ENCODE measurements at regions not wholly inside any gene's neighbourhood (a gene's known extent, or its start where the extent isn't known, plus 50 kb on each side); places are given as distances from the start of the nearest gene placed in this dataset.

GRCh38 chr15:66919421-66919820 is 146.0 kb upstream of the SMAD3 start:
- no peak overlapping the region for H3K9ac ChIP-seq (ENCODE audit: insufficient read depth in 1 of 2, low read length in 2 of 2)
- 58 to 74% methylated on average over 8 of the region's 8 CpGs for WGBS, 2 donors

GRCh38 chr15:66921319-66921915 is 144.0 kb upstream of the SMAD3 start:
- H3K27me3 ChIP-seq (ENCODE audit: control insufficient read depth in 3 of 3, insufficient read depth in 3 of 3, low read length in 2 of 3): no peaks in the 10 kb centered on the region
- no peak for TF ChIP-seq CTCF (IDR thresholded peaks at IDR 0.05; ENCODE audit: control extremely low read depth, extremely low read depth)
- peak; percentile 41 to 47 (median 43) for DNase-seq
- no peak overlapping the region for H3K4me3 ChIP-seq
- peaks cover 0 to 8% (median 2%) of the 10 kb centered on the region in 4 donors for H3K9me3 ChIP-seq (ENCODE audit: control insufficient read depth in 4 of 4, insufficient read depth in 3 of 4, low read length in 3 of 4)
- H3K27ac ChIP-seq (ENCODE audit: low read depth in 1 of 2, low read length in 1 of 2): no peak overlapping the region
- no peak overlapping the region for H3K9ac ChIP-seq (ENCODE audit: insufficient read depth in 1 of 2, low read length in 2 of 2)
- 14 to 26% methylated on average over 6 of the region's 6 CpGs for WGBS, 2 donors
- ATAC-seq (ENCODE audit: insufficient read depth, low FRiP score): no peak
- no peaks in the 10 kb centered on the region for H3K36me3 ChIP-seq (ENCODE audit: control insufficient read depth in 4 of 4, insufficient read depth in 4 of 4, low read length in 4 of 4)
- peaks cover 0 to 8% (median 0%) of the 10 kb centered on the region in 5 donors for H3K4me1 ChIP-seq (ENCODE audit: control insufficient read depth in 5 of 5, insufficient read depth in 5 of 5, low read length in 5 of 5)

More at GRCh38 chr15:66919421-66919820, 146.0 kb upstream of the SMAD3 start:
- Histone ChIP-seq H3K4me1 (ENCODE audit: control insufficient read depth in 5 of 5, insufficient read depth in 5 of 5, low read length in 5 of 5) (peaks cover 0 to 8% (median 0%) of the 10 kb centered on the region in 5 donors), H3K27ac (ENCODE audit: low read depth in 1 of 2, low read length in 1 of 2) (no peak overlapping the region), H3K27me3 (ENCODE audit: control insufficient read depth in 3 of 3, insufficient read depth in 3 of 3, low read length in 2 of 3) (no peaks in the 10 kb centered on the region), H3K4me3 (no peak overlapping the region), H3K9me3 (ENCODE audit: control insufficient read depth in 4 of 4, insufficient read depth in 3 of 4, low read length in 3 of 4) (peaks cover 0 to 8% (median 2%) of the 10 kb centered on the region in 4 donors), H3K36me3 (ENCODE audit: control insufficient read depth in 4 of 4, insufficient read depth in 4 of 4, low read length in 4 of 4) (no peaks in the 10 kb centered on the region)
- DNase-seq (peak; percentile 41 to 65 (median 43)), ATAC-seq (ENCODE audit: insufficient read depth, low FRiP score) (peak; percentile 39)
- no peak for TF ChIP-seq CTCF (IDR thresholded peaks at IDR 0.05; ENCODE audit: control extremely low read depth, extremely low read depth)

GRCh38 chr15:66922608-66923007 is 142.8 kb upstream of the SMAD3 start:
- no peak overlapping the region for H3K4me3 ChIP-seq
- H3K27me3 ChIP-seq (ENCODE audit: control insufficient read depth in 3 of 3, insufficient read depth in 3 of 3, low read length in 2 of 3): no peaks in the 10 kb centered on the region
- no peak overlapping the region for H3K9ac ChIP-seq (ENCODE audit: insufficient read depth in 1 of 2, low read length in 2 of 2)
- H3K36me3 ChIP-seq (ENCODE audit: control insufficient read depth in 4 of 4, insufficient read depth in 4 of 4, low read length in 4 of 4): no peaks in the 10 kb centered on the region
- ATAC-seq (ENCODE audit: insufficient read depth, low FRiP score) (no peak), DNase-seq (no peak)
- H3K4me1 ChIP-seq (ENCODE audit: control insufficient read depth in 5 of 5, insufficient read depth in 5 of 5, low read length in 5 of 5): peaks cover 0 to 10% (median 3%) of the 10 kb centered on the region in 5 donors
- H3K27ac ChIP-seq (ENCODE audit: low read depth in 1 of 2, low read length in 1 of 2): no peak overlapping the region
- H3K9me3 ChIP-seq (ENCODE audit: control insufficient read depth in 4 of 4, insufficient read depth in 3 of 4, low read length in 3 of 4): peaks cover 0 to 8% (median 2%) of the 10 kb centered on the region in 4 donors
- TF ChIP-seq CTCF (IDR thresholded peaks at IDR 0.05; ENCODE audit: control extremely low read depth, extremely low read depth): no peak
- WGBS, 2 donors: 54 to 59% methylated on average over 3 of the region's 3 CpGs
